ENCODE measurements at regions not wholly inside any gene's neighbourhood (a gene's known extent, or its start where the extent isn't known, plus 50 kb on each side); places are given as distances from the start of the nearest gene placed in this dataset.

GRCh38 chr4:186855111-186855510 lies 131.5 kb upstream of the FAT1 start:
- Histone ChIP-seq H2BK5ac (ENCODE audit: low read depth, low read length, poor library complexity, severe bottlenecking) (no peak overlapping the region), H2BK120ac (ENCODE audit: low read depth, low read length) (no peak overlapping the region), H3K18ac (ENCODE audit: low read depth, low read length) (no peak overlapping the region), H3K9me3 (ENCODE audit: control insufficient read depth, insufficient read depth, low read length) (peaks cover 3% of the 10 kb centered on the region; the same call in 1 of the 2 replicates), H2BK15ac (ENCODE audit: low read depth, low read length) (no peak overlapping the region), H3K79me1 (ENCODE audit: low read depth in 1 of 2, low read length in 2 of 2) (no peaks in the 10 kb centered on the region), H3K4me2 (ENCODE audit: low read depth, low read length) (no peak overlapping the region), H2AFZ (replicated peaks; ENCODE audit: low read length, poor library complexity) (no peak overlapping the region), H3K36me3 (ENCODE audit: control insufficient read depth, insufficient read depth, low read length) (no peaks in the 10 kb centered on the region), H3K27ac (ENCODE audit: insufficient read depth, low read length) (no peak overlapping the region), H3K4me1 (ENCODE audit: control insufficient read depth, insufficient read depth, low read length) (peaks cover 4% of the 10 kb centered on the region), H3K14ac (replicated peaks; ENCODE audit: low read depth, low read length) (no peak overlapping the region), H2BK20ac (ENCODE audit: low read depth, low read length) (no peak overlapping the region), H3K4ac (ENCODE audit: low read depth, low read length) (no peak overlapping the region), H3K27me3 (ENCODE audit: control insufficient read depth, insufficient read depth, low read length) (no peaks in the 10 kb centered on the region), H4K8ac (ENCODE audit: low read depth in 2 of 2, low read length in 2 of 2) (no peak overlapping the region), H3K56ac (ENCODE audit: extremely low read depth, insufficient read depth, low read length) (no peak overlapping the region), H2AK5ac (ENCODE audit: low read depth, low read length) (no peak overlapping the region), H4K20me1 (ENCODE audit: insufficient read depth, low read length) (no peaks in the 10 kb centered on the region), H2AK9ac (replicated peaks; ENCODE audit: low read depth, low read length, poor library complexity) (no peak overlapping the region), H3K9me1 (ENCODE audit: insufficient read depth, low read length) (peaks cover 4% of the 10 kb centered on the region; the same call in 1 of the 2 replicates), H3K4me3 (ENCODE audit: insufficient read depth, low read depth, low read length) (no peak overlapping the region), H3K23ac (ENCODE audit: low read depth, low read length) (no peak overlapping the region), H3K9ac (ENCODE audit: low read depth, low read length) (no peak overlapping the region), H4K5ac (ENCODE audit: low read depth, low read length) (no peak overlapping the region), H4K91ac (ENCODE audit: insufficient read depth, low read depth, low read length) (no peak overlapping the region)
- no peak for ATAC-seq (ENCODE audit: low read depth)
- ChIA-PET CTCF (no interaction called here), POLR2A (ENCODE audit: unreplicated experiment) (no interaction called here)
- in situ Hi-C loops (cut with MboI; ENCODE audit: low sequenced_read_pairs) (no loop called here), intact Hi-C loops (cut with micrococcal nuclease) (no loop called here), dilution Hi-C loops (cut with HindIII; ENCODE audit: low sequenced_read_pairs, unreplicated experiment) (no loop called here)
- no peak for DNase-seq
- TF ChIP-seq MXI1 (IDR thresholded peaks at IDR 0.05; ENCODE audit: borderline replicate concordance, low read depth, low read length) (no peak), ELK1 (IDR thresholded peaks at IDR 0.05; ENCODE audit: borderline replicate concordance, low read depth, low read length) (no peak)
- no CpG with 5 or more reads among the region's 1 CpG for WGBS, 2 experiments (ENCODE audit: extremely low coverage in 2 of 2, insufficient read length in 1 of 2)
- BruUV-seq (replicated peaks) = no TSS peak
